ENCODE measurements at regions not wholly inside any gene's neighbourhood (a gene's known extent, or its start where the extent isn't known, plus 50 kb on each side); places are given as distances from the start of the nearest gene placed in this dataset.

GRCh38 chr12:75974323-75975187 lies 57.0 kb downstream of the PHLDA1 start:
- DNase-seq (ENCODE audit: low read depth, low spot score), result no peak

GRCh38 chr12:75971253-75971652 lies 60.3 kb downstream of the PHLDA1 start:
- DNase-seq (ENCODE audit: low read depth, low spot score), result no peak

GRCh38 chr12:75970310-75970709 lies 61.3 kb downstream of the PHLDA1 start:
- no peak for DNase-seq (ENCODE audit: low read depth, low spot score)

- DNase-seq (ENCODE audit: low read depth, low spot score), result no peak
Measured at GRCh38 chr12:75969768-75970167, 61.8 kb downstream of the PHLDA1 start.

- no peak for DNase-seq (ENCODE audit: low read depth, low spot score)
Measured at GRCh38 chr12:75965661-75966060, 65.9 kb downstream of the PHLDA1 start.

GRCh38 chr12:75964150-75964549 lies 67.4 kb downstream of the PHLDA1 start:
- DNase-seq (ENCODE audit: low read depth, low spot score), result no peak

GRCh38 chr12:75961878-75962277 lies 69.7 kb downstream of the PHLDA1 start:
- no peak for DNase-seq (ENCODE audit: low read depth, low spot score)

GRCh38 chr12:75960954-75961661 lies 70.5 kb downstream of the PHLDA1 start:
- no peak for DNase-seq (ENCODE audit: low read depth, low spot score)

- DNase-seq (ENCODE audit: low read depth, low spot score), result no peak
Measured at GRCh38 chr12:75960086-75960910, 71.3 kb downstream of the PHLDA1 start.

- no peak for DNase-seq (ENCODE audit: low read depth, low spot score)
Measured at GRCh38 chr12:75959506-75959905, 72.1 kb downstream of the PHLDA1 start.

GRCh38 chr12:75959060-75959459 lies 72.5 kb downstream of the PHLDA1 start:
- no peak for DNase-seq (ENCODE audit: low read depth, low spot score)

GRCh38 chr12:75955251-75955650 lies 76.3 kb downstream of the PHLDA1 start:
- no peak for DNase-seq (ENCODE audit: low read depth, low spot score)

- DNase-seq (ENCODE audit: low read depth, low spot score), result no peak
Measured at GRCh38 chr12:75954749-75955148, 76.8 kb downstream of the PHLDA1 start.

GRCh38 chr12:75954041-75954440 lies 77.5 kb downstream of the PHLDA1 start:
- DNase-seq (ENCODE audit: low read depth, low spot score), result no peak

- DNase-seq (ENCODE audit: low read depth, low spot score), result no peak
Measured at GRCh38 chr12:75953312-75953906, 78.2 kb downstream of the PHLDA1 start.

GRCh38 chr12:75951399-75952278 lies 79.9 kb downstream of the PHLDA1 start:
- DNase-seq (ENCODE audit: low read depth, low spot score), result no peak

- no peak for DNase-seq (ENCODE audit: low read depth, low spot score)
Measured at GRCh38 chr12:75947156-75947723, 84.3 kb downstream of the PHLDA1 start.

- DNase-seq (ENCODE audit: low read depth, low spot score), result no peak
Measured at GRCh38 chr12:75945581-75945980, 86.0 kb downstream of the PHLDA1 start.

GRCh38 chr12:75944905-75945432 lies 86.6 kb downstream of the PHLDA1 start:
- no peak for DNase-seq (ENCODE audit: low read depth, low spot score)
